ENCODE measurements at regions not wholly inside any gene's neighbourhood (a gene's known extent, or its start where the extent isn't known, plus 50 kb on each side); places are given as distances from the start of the nearest gene placed in this dataset.

DNA sequence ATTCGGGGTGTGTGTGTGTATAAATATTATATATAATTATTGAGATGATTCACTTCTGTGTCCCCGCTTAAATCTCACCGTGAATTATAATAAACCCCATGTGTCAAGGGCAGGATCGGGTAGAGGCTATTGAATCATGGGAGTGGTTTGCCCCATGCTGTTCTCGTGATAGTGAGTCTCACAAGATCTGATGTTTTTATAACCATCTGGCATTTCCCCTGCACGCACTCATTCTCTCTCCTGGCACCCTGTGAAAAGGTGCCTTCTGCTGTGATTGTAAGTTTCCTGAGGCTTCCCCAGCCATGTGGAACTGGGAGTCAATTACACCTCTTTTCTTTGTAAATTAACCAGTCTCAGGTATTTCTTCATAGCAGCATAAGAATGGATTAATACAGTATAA lies 851.4 kb upstream of the AGA start:
- no peak for TF ChIP-seq ZNF274 (IDR thresholded peaks at IDR 0.05; ENCODE audit: low read depth, low read length)
- no peak for TF ChIP-seq YY1 (IDR thresholded peaks at IDR 0.05; ENCODE audit: insufficient read depth, insufficient read length)
- no peak for TF ChIP-seq SUZ12 (IDR thresholded peaks at IDR 0.05; ENCODE audit: extremely low read depth, insufficient read depth, insufficient read length)

All from NT2/D1 (cell line).